Epithelial cell of prostate (primary cell): ENCODE measurements at regions not wholly inside any gene's neighbourhood (a gene's known extent, or its start where the extent isn't known, plus 50 kb on each side); places are given as distances from the start of the nearest gene placed in this dataset.

Source experiments
- DNase-seq: peaks from one replicate; pipeline ENCODE4 v3.0.0-alpha.2; 2011; ENCODE audit warnings: low read depth, low spot score
- H3K27ac ChIP-seq: fragments of 450-650 bp; 2 replicates; pipeline ENCODE4 v1.5.1; 2017; ENCODE audit warnings: mild to moderate bottlenecking

DNA sequence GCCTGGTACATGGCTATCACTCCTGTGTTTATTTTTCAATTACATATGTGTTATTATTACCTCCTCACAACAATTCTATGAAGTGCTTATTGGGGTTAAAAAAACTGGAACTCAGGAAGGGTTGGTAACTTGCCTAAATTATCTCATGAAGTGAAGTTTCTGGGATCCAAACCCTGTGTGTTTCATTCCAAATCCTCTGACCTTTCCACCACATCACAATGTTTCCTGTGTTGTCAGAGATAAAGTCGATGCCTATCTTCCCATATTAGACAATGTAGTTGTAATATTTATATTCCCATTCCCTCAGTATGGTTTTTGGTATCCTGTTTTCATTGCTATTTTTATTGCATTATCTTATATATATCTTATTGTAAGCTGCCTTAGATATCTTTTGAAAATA lies 269.1 kb upstream of the CFAP20DC start:
- DNase-seq, result no peak
- H3K27ac ChIP-seq, result no peak overlapping the region

DNA sequence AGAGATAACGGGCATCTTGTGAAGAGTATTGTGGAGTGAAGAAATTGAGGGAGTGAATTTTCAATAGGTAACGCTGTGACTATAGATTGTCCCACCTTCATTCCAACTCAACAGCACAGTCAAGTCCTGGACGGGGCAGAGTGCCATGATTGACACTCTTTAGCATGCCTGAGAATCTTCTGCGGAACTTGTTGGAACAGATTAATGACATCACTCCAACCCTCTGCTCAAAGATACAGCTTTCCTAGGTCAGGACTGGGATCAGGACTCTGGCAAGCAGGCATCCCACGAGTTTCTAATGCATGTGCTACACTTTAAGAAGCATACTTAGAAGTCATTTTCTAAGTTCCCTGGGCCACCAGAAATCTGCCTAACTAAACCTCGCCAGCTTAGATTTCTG lies 267.6 kb upstream of the CFAP20DC start:
- DNase-seq, result no peak
- no peak overlapping the region for H3K27ac ChIP-seq

GRCh38 chr3:59316688-59317275 lies 267.0 kb upstream of the CFAP20DC start:
- DNase-seq, result no peak

GRCh38 chr3:59313365-59313764 lies 263.5 kb upstream of the CFAP20DC start:
- DNase-seq, result no peak
- H3K27ac ChIP-seq, result no peak overlapping the region

More at GRCh38 chr3:59316688-59317275, 267.0 kb upstream of the CFAP20DC start:
- no peak overlapping the region for H3K27ac ChIP-seq

DNA sequence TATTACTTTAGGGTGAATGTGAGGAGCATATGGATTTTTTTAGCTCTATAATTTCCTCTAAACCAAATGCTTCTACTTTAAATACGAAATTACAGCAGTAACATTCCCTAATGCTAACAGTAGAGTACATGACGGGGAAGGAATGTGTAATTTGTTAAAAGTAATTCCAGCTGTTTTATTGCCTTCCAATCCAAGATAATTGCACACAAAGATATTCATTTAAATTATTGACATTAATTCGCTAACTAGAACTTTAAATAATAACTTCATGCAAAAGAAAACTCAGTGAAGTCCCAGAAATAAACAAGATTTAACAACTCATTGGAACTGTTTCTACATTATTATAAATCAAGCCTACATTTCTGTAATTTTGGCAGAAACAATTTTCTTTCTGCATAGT lies 261.4 kb upstream of the CFAP20DC start:
- no peak overlapping the region for H3K27ac ChIP-seq
- no peak for DNase-seq

- DNase-seq, result no peak
- H3K27ac ChIP-seq, result no peak overlapping the region
Measured at GRCh38 chr3:59310736-59311135, 260.9 kb upstream of the CFAP20DC start.

DNA sequence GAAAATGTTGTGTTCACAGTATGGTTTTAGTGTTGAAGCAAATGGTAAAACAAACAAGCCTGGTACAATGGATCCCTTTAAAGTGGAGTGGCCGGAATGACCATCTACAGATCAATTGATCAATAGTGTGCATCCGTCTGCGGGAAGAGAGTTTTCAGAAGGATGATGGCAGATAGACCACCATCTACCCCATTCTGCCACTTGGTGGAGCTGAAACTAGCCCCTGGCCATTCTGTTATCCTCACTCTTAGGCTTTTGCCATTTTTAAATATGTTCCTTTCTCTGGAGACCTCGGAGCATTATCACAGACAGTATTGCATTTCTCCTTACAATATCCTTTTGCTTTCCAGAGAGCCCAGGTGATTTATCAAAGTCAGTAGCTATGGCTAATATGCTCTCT lies 258.9 kb upstream of the CFAP20DC start:
- DNase-seq, result no peak
- no peak overlapping the region for H3K27ac ChIP-seq

DNA sequence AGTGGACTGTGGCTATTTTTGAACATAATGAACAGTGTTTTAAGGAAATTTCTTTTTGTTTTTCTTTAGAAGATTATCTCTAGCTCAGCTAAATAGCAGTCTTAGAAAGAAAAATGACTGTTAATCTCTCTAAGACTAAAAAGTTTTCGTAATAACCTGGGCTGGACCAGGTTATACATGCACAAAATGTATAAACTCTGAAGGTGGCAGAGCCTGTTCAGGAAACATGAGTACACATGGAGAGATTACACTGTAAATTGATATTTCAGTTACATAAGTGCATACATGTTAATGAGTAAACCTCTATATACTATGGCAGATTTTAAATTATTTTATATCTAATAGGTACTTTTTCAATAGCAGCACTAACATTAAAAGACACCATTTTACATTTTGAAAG lies 258.2 kb upstream of the CFAP20DC start:
- H3K27ac ChIP-seq, result no peak overlapping the region
- DNase-seq, result no peak

DNA sequence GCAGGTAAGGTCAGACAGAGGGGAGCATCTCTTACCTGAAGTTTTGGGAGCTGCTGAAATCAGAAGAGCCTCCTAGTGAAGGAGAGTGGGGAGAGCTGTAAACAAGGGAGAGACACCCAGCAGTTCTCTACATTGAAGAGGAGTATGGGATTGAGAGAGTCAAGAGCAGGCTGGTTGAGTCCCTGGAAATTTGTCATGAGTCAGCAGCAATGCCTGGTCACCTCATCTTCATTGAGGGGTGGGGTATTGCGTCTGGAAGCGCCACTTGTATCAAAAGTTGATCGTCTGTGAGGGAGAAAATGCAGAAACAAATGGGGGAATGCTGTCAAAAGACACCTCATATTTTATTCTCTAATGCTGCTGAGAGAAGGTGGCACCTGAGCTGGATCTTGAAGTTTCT lies 256.6 kb upstream of the CFAP20DC start:
- no peak overlapping the region for H3K27ac ChIP-seq
- DNase-seq, result no peak

- no peak overlapping the region for H3K27ac ChIP-seq
- DNase-seq, result no peak
Measured at GRCh38 chr3:59304296-59304695, 254.5 kb upstream of the CFAP20DC start.

DNA sequence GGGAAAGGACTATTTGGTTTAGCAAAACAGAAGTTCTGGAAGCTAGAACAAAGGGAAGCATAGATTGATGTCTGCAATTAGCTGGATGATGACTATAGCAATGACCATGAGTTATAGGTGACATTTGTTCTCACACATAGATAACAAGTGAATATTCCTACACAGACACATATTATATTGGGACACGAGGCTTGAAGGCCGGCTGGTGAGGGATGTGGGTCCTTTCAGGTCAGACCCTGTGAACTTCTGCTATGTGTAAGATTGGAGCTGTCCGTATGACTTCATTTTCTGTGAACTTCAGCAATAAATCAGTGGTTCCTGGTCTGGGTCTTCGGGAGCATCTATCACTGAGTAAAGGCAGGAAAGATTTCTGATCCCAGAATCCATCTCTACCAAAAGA lies 253.6 kb upstream of the CFAP20DC start:
- no peak for DNase-seq
- no peak overlapping the region for H3K27ac ChIP-seq

- DNase-seq, result no peak
- H3K27ac ChIP-seq, result no peak overlapping the region
Measured at GRCh38 chr3:59302442-59302841, 252.6 kb upstream of the CFAP20DC start.

DNA sequence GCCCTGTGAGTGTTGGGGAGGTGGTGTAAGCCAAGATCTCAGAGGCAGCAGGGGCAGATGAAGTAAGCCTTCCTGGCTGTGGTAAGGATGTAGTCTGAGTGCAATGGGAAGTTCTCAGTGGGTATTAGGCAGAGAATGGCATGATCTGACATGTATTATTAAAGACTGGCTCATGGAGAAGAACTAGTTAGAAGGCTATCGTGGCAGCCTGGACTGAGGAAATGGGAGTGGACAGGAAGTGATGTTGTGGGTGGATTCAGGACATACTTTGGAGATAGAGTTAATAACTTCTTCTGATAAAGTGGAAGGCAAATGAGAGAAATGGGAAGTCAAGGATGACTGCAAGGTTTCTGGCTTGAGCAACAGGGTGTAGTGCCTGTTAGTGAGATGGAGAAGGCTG lies 250.9 kb upstream of the CFAP20DC start:
- peak overlapping the region; percentile 86 for H3K27ac ChIP-seq
- DNase-seq, result peak; percentile 73

GRCh38 chr3:59299561-59299960 lies 249.7 kb upstream of the CFAP20DC start:
- no peak overlapping the region for H3K27ac ChIP-seq
- DNase-seq, result no peak

- peak overlapping the region; percentile 35 for H3K27ac ChIP-seq
- no peak for DNase-seq
Measured at GRCh38 chr3:59290358-59290757, 240.5 kb upstream of the CFAP20DC start.

- no peak for DNase-seq
- H3K27ac ChIP-seq, result peak overlapping the region; percentile 35
Measured at GRCh38 chr3:59289831-59290230, 240.0 kb upstream of the CFAP20DC start.

GRCh38 chr3:59288951-59289350 lies 239.1 kb upstream of the CFAP20DC start:
- DNase-seq, result no peak
- no peak overlapping the region for H3K27ac ChIP-seq

GRCh38 chr3:59286791-59287531 lies 237.1 kb upstream of the CFAP20DC start:
- DNase-seq, result peak; percentile 59
- peak overlapping the region; percentile 35 for H3K27ac ChIP-seq

GRCh38 chr3:59285560-59285959 lies 235.7 kb upstream of the CFAP20DC start:
- DNase-seq, result no peak

GRCh38 chr3:59284926-59285325 lies 235.1 kb upstream of the CFAP20DC start:
- no peak overlapping the region for H3K27ac ChIP-seq
- DNase-seq, result no peak

More at GRCh38 chr3:59285560-59285959, 235.7 kb upstream of the CFAP20DC start:
- H3K27ac ChIP-seq, result no peak overlapping the region

DNA sequence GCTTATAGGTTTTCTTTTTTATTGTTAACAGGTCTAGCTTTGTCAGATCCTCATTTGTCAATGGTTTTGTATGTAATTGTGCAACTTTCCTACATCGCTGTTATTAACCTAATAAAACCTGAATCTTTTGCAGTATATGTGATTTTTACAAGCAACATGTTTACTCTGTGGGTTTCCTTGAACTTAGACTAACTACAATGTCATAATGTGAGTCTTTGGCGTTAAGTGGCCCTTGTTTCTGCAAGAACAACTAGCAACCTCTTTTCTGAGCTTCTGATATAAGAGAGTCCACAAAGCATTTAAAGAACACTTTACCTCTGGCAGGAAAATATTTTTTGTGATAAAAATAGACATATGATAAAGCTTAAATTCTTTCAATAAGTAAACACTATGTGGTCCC lies 230.3 kb upstream of the CFAP20DC start:
- DNase-seq, result no peak

GRCh38 chr3:59277816-59278215 lies 228.0 kb upstream of the CFAP20DC start:
- no peak for DNase-seq
- H3K27ac ChIP-seq, result no peak overlapping the region

More for the DNA sequence above, 230.3 kb upstream of the CFAP20DC start:
- H3K27ac ChIP-seq, result no peak overlapping the region
